BJ (cell line): ENCODE measurements at regions not wholly inside any gene's neighbourhood (a gene's known extent, or its start where the extent isn't known, plus 50 kb on each side); places are given as distances from the start of the nearest gene placed in this dataset.

Experiments
- CTCF ChIA-PET: fragments of 350-600 bp; formaldehyde crosslinking; extraction: SDS; loops from one replicate; lab custom pipeline; 2021; ENCODE audit warnings: antibody characterized with exemption, inconsistent platforms; lab: Yijun Ruan, JAX
- POLR2A ChIA-PET: fragments of 300-600 bp; sonication (Branson Sonifier 250); formaldehyde crosslinking; extraction: SDS; loops from one replicate; lab custom pipeline; 2021; ENCODE audit warnings: antibody characterized with exemption; lab: Charles Lee
- DNase-seq: peaks from one replicate; pipeline ENCODE4 v3.0.0-alpha.2; 2011; ENCODE audit warnings: low read depth
- H3K27me3 ChIP-seq: 2 replicates; pipeline ENCODE4 v1.6.0; 2011; ENCODE audit warnings: low read length; ENCODE audit not compliant: control insufficient read depth, insufficient read depth
- H3K36me3 ChIP-seq: 2 replicates; pipeline ENCODE4 v1.5.1; 2011; ENCODE audit warnings: low read length; ENCODE audit not compliant: control insufficient read depth, insufficient read depth
- H3K4me3 ChIP-seq: 2 replicates; pipeline ENCODE4 v1.5.1; 2011; ENCODE audit warnings: low read depth, mild to moderate bottlenecking, control low read depth, low read length
- TF ChIP-seq, protein P1 (sequence below): IDR thresholded peaks from 2 replicates; pipeline ENCODE4 v1.5.1; 2011; ENCODE audit warnings: low read depth, mild to moderate bottlenecking, control low read depth, inconsistent platforms, low read length, moderate library complexity; ENCODE audit not compliant: insufficient read depth

DNA sequence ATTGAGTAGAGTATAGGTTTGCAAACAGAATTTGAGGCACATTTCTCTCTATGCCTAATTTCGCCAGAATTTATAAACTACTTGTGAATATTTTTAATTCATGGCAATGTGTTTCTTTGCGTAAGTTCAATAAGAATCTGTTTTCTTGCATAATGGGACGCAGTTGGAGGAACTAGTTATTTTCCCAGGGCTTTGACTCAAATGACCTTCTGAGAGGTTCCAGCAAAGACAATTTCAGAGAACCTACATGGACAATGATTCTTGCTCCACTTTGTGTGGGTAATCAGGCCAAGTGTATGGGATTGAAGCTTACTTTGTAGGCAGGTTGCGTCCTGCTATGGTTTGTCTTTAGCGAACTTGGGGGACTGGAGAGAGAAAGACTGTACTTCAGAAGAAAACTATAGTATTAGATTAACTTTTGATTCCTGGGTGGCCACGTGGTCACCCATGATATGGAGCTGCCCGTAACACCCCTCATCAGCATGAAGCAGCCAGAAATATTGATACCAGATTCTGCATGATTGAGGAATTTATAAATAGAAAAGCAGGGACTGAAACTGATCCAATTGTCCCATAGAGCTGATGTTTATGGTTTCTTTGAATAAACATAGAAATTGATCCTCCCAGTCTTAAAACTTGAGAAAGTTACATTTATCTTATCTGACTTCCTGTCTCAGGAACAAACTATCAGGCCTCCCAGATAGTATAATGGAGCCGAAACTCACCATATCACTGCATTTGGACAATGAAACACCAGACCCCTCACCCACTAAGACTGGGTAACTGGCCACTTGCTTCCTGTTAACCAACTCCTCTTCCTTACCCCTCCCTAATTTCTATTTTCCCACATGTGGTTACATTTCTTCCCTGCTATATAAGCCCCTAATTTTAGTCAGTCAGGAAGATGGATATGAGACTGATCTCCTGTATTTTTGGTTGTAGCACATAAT lies 815.3 kb upstream of the HS6ST1 start:
- TF ChIP-seq, protein P1, sequence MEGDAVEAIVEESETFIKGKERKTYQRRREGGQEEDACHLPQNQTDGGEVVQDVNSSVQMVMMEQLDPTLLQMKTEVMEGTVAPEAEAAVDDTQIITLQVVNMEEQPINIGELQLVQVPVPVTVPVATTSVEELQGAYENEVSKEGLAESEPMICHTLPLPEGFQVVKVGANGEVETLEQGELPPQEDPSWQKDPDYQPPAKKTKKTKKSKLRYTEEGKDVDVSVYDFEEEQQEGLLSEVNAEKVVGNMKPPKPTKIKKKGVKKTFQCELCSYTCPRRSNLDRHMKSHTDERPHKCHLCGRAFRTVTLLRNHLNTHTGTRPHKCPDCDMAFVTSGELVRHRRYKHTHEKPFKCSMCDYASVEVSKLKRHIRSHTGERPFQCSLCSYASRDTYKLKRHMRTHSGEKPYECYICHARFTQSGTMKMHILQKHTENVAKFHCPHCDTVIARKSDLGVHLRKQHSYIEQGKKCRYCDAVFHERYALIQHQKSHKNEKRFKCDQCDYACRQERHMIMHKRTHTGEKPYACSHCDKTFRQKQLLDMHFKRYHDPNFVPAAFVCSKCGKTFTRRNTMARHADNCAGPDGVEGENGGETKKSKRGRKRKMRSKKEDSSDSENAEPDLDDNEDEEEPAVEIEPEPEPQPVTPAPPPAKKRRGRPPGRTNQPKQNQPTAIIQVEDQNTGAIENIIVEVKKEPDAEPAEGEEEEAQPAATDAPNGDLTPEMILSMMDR: no peak
- H3K27me3 ChIP-seq: no peaks in the 10 kb centered on the region
- CTCF ChIA-PET: no interaction called here
- no peak for DNase-seq
- no peak overlapping the region for H3K4me3 ChIP-seq
- POLR2A ChIA-PET: no interaction called here
- H3K36me3 ChIP-seq: no peaks in the 10 kb centered on the region

DNA sequence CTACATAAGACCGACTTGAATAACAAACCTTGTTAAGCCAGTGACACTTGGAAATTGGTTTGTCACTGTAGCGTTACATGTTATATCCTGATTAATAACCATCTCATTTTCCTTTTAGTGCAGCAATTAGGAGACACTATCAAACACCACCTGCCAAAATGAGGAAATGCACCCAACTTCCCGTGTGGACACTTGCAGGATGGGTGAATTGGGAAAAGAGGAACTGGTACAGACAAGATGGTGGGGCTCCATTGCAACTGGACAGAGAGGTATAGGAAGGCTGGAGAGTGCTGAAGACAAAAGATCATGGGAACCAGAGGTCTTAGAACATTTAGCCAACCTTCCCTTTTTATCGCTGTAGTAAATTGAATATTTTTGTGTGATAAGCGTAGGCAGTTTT lies 816.3 kb upstream of the HS6ST1 start:
- Histone ChIP-seq H3K27me3 (no peaks in the 10 kb centered on the region), H3K36me3 (no peaks in the 10 kb centered on the region), H3K4me3 (no peak overlapping the region)
- TF ChIP-seq, protein P1: no peak
- no peak for DNase-seq
- ChIA-PET POLR2A (no interaction called here), CTCF (no interaction called here)

DNA sequence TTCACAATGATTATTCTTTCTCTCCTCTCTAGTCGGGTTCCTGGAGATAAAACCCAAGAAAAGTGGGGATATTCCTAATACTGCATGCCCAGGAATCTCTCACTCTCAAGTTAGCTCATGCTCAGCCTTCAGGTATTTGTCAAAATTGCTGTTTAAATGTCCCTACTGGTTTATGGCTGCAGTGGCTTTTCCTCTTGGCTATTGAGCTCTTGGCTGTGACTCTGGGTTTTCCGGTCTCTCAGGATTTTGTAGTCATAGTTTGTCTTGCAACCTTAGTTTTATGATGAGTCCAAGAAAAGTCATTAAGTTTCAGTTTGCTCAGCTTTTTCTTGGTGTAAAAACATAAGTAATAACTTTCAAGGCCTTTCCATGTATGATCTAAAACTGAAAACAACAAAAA lies 820.7 kb upstream of the HS6ST1 start:
- Histone ChIP-seq H3K4me3 (no peak overlapping the region), H3K36me3 (no peaks in the 10 kb centered on the region), H3K27me3 (no peaks in the 10 kb centered on the region)
- CTCF ChIA-PET: no interaction called here
- TF ChIP-seq, protein P1: no peak
- no peak for DNase-seq
- POLR2A ChIA-PET: no interaction called here

DNA sequence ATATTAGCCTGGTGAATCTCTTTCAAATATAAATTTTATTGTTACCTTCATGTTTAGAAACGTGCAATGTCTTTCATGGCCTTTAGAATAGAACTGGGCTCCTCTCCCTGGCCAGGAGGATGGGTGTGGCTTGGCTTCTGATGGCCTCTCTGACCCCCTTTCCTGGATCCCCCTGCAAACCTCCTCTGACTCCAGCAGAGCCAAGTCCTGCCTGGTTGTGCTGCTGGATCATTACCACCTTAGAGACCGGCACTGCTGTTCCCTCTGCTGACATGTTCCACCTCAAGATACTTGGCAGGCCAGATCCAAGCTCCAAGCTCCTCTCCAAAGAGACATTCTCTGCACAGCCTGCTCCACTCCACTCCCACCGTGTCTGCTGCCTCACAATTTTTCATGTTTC lies 823.8 kb upstream of the HS6ST1 start:
- Histone ChIP-seq H3K36me3 (no peaks in the 10 kb centered on the region), H3K27me3 (no peaks in the 10 kb centered on the region), H3K4me3 (no peak overlapping the region)
- DNase-seq: no peak
- ChIA-PET CTCF (no interaction called here), POLR2A (no interaction called here)
- TF ChIP-seq, protein P1: no peak

DNA sequence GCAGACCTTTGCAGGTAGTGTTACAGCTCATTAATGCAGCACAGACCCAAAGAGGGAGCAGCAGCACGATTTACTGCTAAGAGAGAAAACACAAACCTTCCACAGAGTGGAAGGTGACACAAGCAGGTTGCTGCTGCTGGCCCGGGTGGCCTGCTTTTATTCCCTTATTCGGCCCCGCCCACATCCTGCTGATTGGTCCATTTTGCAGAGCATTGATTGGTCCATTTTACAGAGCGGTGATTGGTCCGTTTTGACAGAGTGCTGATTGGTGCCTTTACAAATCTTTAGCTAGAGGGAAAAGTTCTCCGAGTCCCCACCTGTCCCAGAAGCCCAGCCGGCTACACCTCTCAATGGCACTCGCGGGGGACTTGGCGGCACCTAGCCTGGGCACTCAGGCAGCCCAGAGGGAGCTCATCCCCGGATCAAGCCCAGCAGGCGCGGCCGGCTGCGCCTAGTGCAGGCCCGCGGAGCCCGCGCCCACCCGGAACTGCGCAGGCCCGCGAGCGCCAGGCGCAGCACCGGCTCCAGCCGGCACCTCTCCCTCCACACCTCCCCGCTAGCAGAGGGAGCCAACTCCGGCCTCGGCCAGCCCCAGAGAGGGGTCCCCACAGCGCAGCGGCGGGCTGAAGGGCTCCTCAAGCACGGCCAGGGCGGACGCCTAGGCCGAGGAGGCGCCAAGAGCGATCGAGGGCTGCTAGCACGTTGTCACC lies 825.6 kb upstream of the HS6ST1 start:
- CTCF ChIA-PET: no interaction called here

More for the DNA sequence above, 825.6 kb upstream of the HS6ST1 start:
- POLR2A ChIA-PET: no interaction called here
- H3K4me3 ChIP-seq: no peak overlapping the region
- DNase-seq: no peak
- no peaks in the 10 kb centered on the region for H3K36me3 ChIP-seq
- TF ChIP-seq, protein P1: no peak
- H3K27me3 ChIP-seq: no peaks in the 10 kb centered on the region
